Ishikawa (cell line): ENCODE measurements at regions not wholly inside any gene's neighbourhood (a gene's known extent, or its start where the extent isn't known, plus 50 kb on each side); places are given as distances from the start of the nearest gene placed in this dataset.

Experiments
- CEBPB ChIP-seq: IDR thresholded peaks from 2 replicates; pipeline ENCODE4 v1.6.1; 2012
- CREB1 ChIP-seq: IDR thresholded peaks from 2 replicates; pipeline ENCODE4 v1.6.1; 2012; ENCODE audit warnings: low read depth
- EGR1 ChIP-seq: IDR thresholded peaks from 2 replicates; pipeline ENCODE4 v1.6.1; 2012
- EP300 ChIP-seq: IDR thresholded peaks from 2 replicates; pipeline ENCODE4 v1.6.1; 2012; ENCODE audit warnings: borderline replicate concordance
- FOXM1 ChIP-seq: IDR thresholded peaks from 2 replicates; pipeline ENCODE4 v1.6.1; 2012; ENCODE audit warnings: low read depth, borderline replicate concordance
- MAX ChIP-seq: IDR thresholded peaks from 2 replicates; pipeline ENCODE4 v1.6.1; 2012
- NFIC ChIP-seq: IDR thresholded peaks from 2 replicates; pipeline ENCODE4 v1.6.1; 2012
- RAD21 ChIP-seq: IDR thresholded peaks from 2 replicates; pipeline ENCODE4 v1.6.1; 2012; ENCODE audit warnings: low read depth
- REST ChIP-seq: IDR thresholded peaks from 2 replicates; pipeline ENCODE4 v1.6.1; 2012; ENCODE audit warnings: low read depth, mild to moderate bottlenecking
- TAF1 ChIP-seq: IDR thresholded peaks from 2 replicates; pipeline ENCODE4 v1.6.1; 2012; ENCODE audit warnings: low read depth, mild to moderate bottlenecking
- TCF12 ChIP-seq: IDR thresholded peaks from 2 replicates; pipeline ENCODE4 v1.6.1; 2012; ENCODE audit warnings: low read depth
- TEAD4 ChIP-seq: IDR thresholded peaks from 2 replicates; pipeline ENCODE4 v1.6.1; 2012
- USF1 ChIP-seq: IDR thresholded peaks from 2 replicates; pipeline ENCODE4 v1.6.1; 2012
- YY1 ChIP-seq: IDR thresholded peaks from 2 replicates; pipeline ENCODE4 v1.6.1; 2012; ENCODE audit warnings: low read depth
- ZBTB7A ChIP-seq: IDR thresholded peaks from 2 replicates; pipeline ENCODE4 v1.6.1; 2012; ENCODE audit warnings: low read depth

- TF ChIP-seq TEAD4, result no peak
- TF ChIP-seq ZBTB7A, result no peak
- TF ChIP-seq EGR1, result no peak
Measured at GRCh38 chr3:104598848-104599511, 767.7 kb upstream of the ALCAM start.

GRCh38 chr3:104604326-104605010 is 762.2 kb upstream of the ALCAM start:
- TF ChIP-seq EP300 (no peak), CREB1 (no peak), RAD21 (peak; percentile 25)

- no peak for TF ChIP-seq NFIC
- TF ChIP-seq RAD21, result no peak
- TF ChIP-seq USF1, result no peak
- no peak for TF ChIP-seq REST
- no peak for TF ChIP-seq CREB1
- TF ChIP-seq EGR1, result no peak
- TF ChIP-seq CEBPB, result no peak
- TF ChIP-seq FOXM1, result no peak
- TF ChIP-seq MAX, result no peak
Measured at GRCh38 chr3:104606812-104607211, 759.9 kb upstream of the ALCAM start.

- TF ChIP-seq CREB1, result no peak
- no peak for TF ChIP-seq CEBPB
- no peak for TF ChIP-seq EGR1
- no peak for TF ChIP-seq ZBTB7A
- no peak for TF ChIP-seq USF1
- no peak for TF ChIP-seq YY1
- no peak for TF ChIP-seq TEAD4
- TF ChIP-seq EP300, result no peak
- TF ChIP-seq REST, result no peak
- TF ChIP-seq MAX, result no peak
- no peak for TF ChIP-seq TCF12
- TF ChIP-seq NFIC, result no peak
- TF ChIP-seq FOXM1, result no peak
- TF ChIP-seq RAD21, result no peak
- TF ChIP-seq TAF1, result no peak
Measured at GRCh38 chr3:104610730-104611652, 755.7 kb upstream of the ALCAM start.

GRCh38 chr3:104612218-104612617 is 754.5 kb upstream of the ALCAM start:
- no peak for TF ChIP-seq CEBPB
- TF ChIP-seq CREB1, result no peak
- TF ChIP-seq FOXM1, result no peak
- TF ChIP-seq REST, result no peak
- TF ChIP-seq EP300, result no peak
- TF ChIP-seq MAX, result no peak
- TF ChIP-seq YY1, result no peak
- no peak for TF ChIP-seq TAF1
- TF ChIP-seq TCF12, result no peak
- no peak for TF ChIP-seq RAD21
- TF ChIP-seq NFIC, result no peak
- TF ChIP-seq TEAD4, result no peak
- TF ChIP-seq EGR1, result no peak
- no peak for TF ChIP-seq ZBTB7A
- TF ChIP-seq USF1, result no peak
